Occipital lobe (tissue), 1 donor: ENCODE measurements at regions not wholly inside any gene's neighbourhood (a gene's known extent, or its start where the extent isn't known, plus 50 kb on each side); places are given as distances from the start of the nearest gene placed in this dataset.

Experiments used
- DNase-seq: peaks from one replicate; lab custom pipeline; 2025; lab: John Stamatoyannopoulos, UW

GRCh38 chr15:87805117-87805820 is 451.3 kb downstream of the NTRK3 start:
- DNase-seq, result no peak

GRCh38 chr15:87804451-87804850 is 452.1 kb downstream of the NTRK3 start:
- no peak for DNase-seq

- no peak for DNase-seq
Measured at GRCh38 chr15:87799838-87800237, 456.7 kb downstream of the NTRK3 start.

GRCh38 chr15:87799428-87799827 is 457.1 kb downstream of the NTRK3 start:
- no peak for DNase-seq

GRCh38 chr15:87793725-87794124 is 462.8 kb downstream of the NTRK3 start:
- DNase-seq, result no peak

GRCh38 chr15:87792250-87793040 is 464.1 kb downstream of the NTRK3 start:
- no peak for DNase-seq

- no peak for DNase-seq
Measured at GRCh38 chr15:87781959-87782625, 474.4 kb downstream of the NTRK3 start.

- no peak for DNase-seq
Measured at GRCh38 chr15:87779746-87780145, 476.8 kb downstream of the NTRK3 start.

GRCh38 chr15:87778358-87778757 is 478.2 kb downstream of the NTRK3 start:
- DNase-seq, result no peak

- peak; percentile 8 for DNase-seq
Measured at GRCh38 chr15:87777054-87777561, 479.4 kb downstream of the NTRK3 start.

GRCh38 chr15:87767516-87767915 is 489.0 kb downstream of the NTRK3 start:
- no peak for DNase-seq

GRCh38 chr15:87764461-87765240 is 491.9 kb downstream of the NTRK3 start:
- no peak for DNase-seq

GRCh38 chr15:87763837-87764236 is 492.7 kb downstream of the NTRK3 start:
- DNase-seq, result no peak

- no peak for DNase-seq
Measured at GRCh38 chr15:87761736-87762509, 494.6 kb downstream of the NTRK3 start.

GRCh38 chr15:87760547-87761314 is 495.8 kb downstream of the NTRK3 start:
- no peak for DNase-seq

GRCh38 chr15:87758794-87759418 is 497.6 kb downstream of the NTRK3 start:
- DNase-seq, result no peak

GRCh38 chr15:87757084-87757483 is 499.5 kb downstream of the NTRK3 start:
- no peak for DNase-seq

- no peak for DNase-seq
Measured at GRCh38 chr15:87756072-87756471, 500.5 kb downstream of the NTRK3 start.

GRCh38 chr15:87755226-87755625 is 501.3 kb downstream of the NTRK3 start:
- DNase-seq, result no peak
